Right lobe of liver (tissue), 4 donors: ENCODE measurements at regions not wholly inside any gene's neighbourhood (a gene's known extent, or its start where the extent isn't known, plus 50 kb on each side); places are given as distances from the start of the nearest gene placed in this dataset.

Source experiments
- POLR2A ChIP-seq: fragments of 450-650 bp; IDR thresholded peaks from one replicate; pipeline ENCODE4 v1.6.1; 2017; ENCODE audit warnings: antibody characterized with exemption, mild to moderate bottlenecking
- TF ChIP-seq, protein P1 (sequence below), 4 donors: fragments of 200-600 bp in 3 of 4; fragments of 450-650 bp in 1 of 4; IDR thresholded peaks; one replicate each; pipeline versions ENCODE4 v1.5.1 to v1.8.0; 2016 to 2022; ENCODE audit warnings: antibody characterized with exemption in 4 of 4, mild to moderate bottlenecking in 2 of 4
- donor health status: DM: no; HTN: no; CAD: no.
- donor health status: DM: no; HTN: no; CAD: no.
- donor health status: DM: no; HTN: yes; CAD: no.

DNA sequence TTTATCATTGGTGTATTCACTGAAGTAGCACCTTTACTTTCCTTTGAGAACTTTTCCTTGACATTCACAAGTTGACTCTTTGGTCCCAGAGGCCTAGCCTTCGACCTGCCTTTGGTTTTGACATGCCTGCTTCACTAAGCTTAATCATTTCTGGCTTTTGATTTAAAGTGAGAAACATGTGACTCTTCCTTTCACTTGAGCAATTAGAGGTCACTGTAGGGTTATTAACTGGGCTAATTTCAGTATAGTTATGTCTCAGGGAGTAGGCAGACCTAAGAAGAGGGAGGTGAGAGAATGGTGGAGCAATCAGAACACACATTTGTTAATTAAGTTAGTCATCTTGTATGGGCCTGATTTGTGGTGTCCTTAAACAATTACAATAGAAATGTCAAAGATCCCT, 1040.7 kb upstream of the SLC39A10 start:
- TF ChIP-seq, protein P1, sequence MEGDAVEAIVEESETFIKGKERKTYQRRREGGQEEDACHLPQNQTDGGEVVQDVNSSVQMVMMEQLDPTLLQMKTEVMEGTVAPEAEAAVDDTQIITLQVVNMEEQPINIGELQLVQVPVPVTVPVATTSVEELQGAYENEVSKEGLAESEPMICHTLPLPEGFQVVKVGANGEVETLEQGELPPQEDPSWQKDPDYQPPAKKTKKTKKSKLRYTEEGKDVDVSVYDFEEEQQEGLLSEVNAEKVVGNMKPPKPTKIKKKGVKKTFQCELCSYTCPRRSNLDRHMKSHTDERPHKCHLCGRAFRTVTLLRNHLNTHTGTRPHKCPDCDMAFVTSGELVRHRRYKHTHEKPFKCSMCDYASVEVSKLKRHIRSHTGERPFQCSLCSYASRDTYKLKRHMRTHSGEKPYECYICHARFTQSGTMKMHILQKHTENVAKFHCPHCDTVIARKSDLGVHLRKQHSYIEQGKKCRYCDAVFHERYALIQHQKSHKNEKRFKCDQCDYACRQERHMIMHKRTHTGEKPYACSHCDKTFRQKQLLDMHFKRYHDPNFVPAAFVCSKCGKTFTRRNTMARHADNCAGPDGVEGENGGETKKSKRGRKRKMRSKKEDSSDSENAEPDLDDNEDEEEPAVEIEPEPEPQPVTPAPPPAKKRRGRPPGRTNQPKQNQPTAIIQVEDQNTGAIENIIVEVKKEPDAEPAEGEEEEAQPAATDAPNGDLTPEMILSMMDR (IDR thresholded peaks at IDR 0.05), result no peak
- no peak for TF ChIP-seq POLR2A
